GM10266 (cell line): ENCODE measurements at regions not wholly inside any gene's neighbourhood (a gene's known extent, or its start where the extent isn't known, plus 50 kb on each side); places are given as distances from the start of the nearest gene placed in this dataset.

Experiments used
- DNase-seq: peaks from one replicate; pipeline ENCODE4 v3.0.0; 2012; ENCODE audit errors: extremely low spot score
- TF ChIP-seq, protein P1 (sequence below): IDR thresholded peaks from 2 replicates; pipeline ENCODE4 v1.5.1; 2012; ENCODE audit warnings: mild to moderate bottlenecking, low read depth; ENCODE audit not compliant: control insufficient read depth, insufficient read depth; ENCODE audit errors: missing control alignments

DNA sequence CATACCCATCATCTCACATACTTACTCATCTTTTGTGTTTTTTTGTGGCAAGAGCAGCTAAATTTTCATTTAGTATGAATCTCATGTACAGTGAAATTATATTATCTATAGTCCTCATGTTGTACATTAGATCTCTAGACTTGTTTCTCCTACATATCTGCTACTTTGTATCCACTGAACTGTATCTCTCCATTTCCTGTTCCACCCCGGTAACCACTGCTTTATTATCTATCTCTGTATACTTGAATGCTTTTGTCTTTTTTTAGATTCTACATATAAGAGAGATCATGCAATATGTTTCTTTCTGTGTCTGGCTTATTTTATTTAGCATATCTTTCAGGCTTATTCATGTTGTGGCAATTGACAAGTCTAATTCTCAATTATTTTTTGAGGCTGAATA is 125.1 kb downstream of the ANKRD7 start:
- DNase-seq = no peak
- TF ChIP-seq, protein P1, sequence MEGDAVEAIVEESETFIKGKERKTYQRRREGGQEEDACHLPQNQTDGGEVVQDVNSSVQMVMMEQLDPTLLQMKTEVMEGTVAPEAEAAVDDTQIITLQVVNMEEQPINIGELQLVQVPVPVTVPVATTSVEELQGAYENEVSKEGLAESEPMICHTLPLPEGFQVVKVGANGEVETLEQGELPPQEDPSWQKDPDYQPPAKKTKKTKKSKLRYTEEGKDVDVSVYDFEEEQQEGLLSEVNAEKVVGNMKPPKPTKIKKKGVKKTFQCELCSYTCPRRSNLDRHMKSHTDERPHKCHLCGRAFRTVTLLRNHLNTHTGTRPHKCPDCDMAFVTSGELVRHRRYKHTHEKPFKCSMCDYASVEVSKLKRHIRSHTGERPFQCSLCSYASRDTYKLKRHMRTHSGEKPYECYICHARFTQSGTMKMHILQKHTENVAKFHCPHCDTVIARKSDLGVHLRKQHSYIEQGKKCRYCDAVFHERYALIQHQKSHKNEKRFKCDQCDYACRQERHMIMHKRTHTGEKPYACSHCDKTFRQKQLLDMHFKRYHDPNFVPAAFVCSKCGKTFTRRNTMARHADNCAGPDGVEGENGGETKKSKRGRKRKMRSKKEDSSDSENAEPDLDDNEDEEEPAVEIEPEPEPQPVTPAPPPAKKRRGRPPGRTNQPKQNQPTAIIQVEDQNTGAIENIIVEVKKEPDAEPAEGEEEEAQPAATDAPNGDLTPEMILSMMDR = no peak

DNA sequence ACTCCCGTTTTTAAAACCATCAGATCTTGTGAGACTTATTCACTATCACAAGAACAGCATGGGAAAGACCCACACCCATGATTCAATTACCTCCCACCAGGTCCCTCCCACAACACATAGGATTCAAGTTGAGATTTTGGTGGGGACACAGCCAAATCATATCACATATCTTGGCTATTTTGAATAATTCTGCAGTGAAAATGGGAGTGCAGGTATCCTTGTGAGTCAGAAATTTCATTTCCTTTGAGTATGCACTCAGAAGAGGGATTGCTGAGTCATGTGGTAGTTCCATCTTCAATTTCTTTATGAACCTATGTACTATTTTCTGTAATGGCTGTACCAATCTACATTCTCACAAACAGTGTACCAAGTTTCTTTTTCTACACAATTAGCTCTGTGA is 125.8 kb downstream of the ANKRD7 start:
- TF ChIP-seq, protein P1 = no peak
- DNase-seq = no peak

DNA sequence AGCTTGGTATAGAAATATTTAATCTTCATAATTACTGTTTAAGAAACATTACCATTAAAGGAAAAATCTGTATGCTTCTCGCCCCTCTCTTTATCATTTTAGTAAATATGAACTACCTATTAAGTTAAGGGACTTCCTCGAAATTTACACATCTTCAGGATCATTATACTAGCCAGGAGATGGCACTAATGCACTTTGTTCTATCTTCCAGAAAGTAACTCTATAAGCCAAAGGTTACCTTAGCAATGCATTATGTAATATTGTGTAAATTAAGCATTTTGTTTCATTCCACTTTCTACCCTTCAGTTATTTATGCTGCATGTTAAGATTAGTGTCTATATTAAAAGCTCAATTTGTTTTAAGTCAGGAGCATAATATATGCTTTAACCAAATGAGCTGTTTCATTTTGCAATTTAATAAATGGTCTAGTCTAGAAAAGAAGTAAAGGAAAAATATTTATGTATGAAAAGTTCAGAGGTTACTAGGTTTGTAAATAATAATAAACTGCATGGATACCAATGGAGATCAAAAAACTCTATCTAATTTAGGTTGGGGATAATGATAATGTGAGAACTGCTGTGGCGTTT is 128.5 kb downstream of the ANKRD7 start:
- DNase-seq = no peak
- TF ChIP-seq, protein P1 = peak; percentile 40

DNA sequence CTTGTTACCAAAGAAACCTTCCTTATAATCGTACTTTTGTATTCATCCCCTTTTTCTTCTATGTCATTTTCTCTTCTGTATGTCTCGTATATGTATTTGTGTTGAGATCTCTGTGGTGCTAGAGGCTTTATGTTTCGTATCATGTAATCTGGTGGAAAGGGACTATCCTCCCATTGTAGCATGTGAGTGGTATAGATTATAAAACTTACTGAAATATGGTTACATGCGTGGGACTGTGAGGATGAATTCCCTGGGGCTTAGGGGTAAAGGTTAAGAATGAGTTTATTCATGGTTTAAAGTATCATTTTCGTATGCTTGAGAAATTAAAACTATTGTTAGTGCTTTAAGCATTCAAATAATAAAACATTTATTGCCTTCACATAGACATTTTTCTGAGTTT is 141.9 kb downstream of the ANKRD7 start:
- no peak for DNase-seq
- TF ChIP-seq, protein P1 = no peak

DNA sequence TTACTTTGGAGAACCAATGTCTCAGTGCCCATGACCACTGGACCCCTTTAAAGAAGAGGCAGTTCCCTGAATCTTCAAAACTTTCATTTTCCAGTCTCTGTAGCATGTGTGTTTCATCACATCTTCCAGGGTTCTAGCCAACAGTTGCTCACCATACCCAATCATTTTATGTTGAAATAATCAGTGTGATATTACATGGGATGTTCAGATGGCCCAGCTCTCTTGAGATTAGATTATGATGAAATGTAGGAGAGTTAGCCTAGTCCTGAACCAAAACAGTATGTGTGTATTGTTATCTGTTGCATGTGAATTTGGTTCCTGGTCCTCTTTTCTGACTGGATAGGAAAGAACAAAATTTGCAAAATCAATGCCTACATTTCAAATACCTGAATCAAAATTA is 144.5 kb downstream of the ANKRD7 start:
- TF ChIP-seq, protein P1 = no peak
- DNase-seq = no peak

DNA sequence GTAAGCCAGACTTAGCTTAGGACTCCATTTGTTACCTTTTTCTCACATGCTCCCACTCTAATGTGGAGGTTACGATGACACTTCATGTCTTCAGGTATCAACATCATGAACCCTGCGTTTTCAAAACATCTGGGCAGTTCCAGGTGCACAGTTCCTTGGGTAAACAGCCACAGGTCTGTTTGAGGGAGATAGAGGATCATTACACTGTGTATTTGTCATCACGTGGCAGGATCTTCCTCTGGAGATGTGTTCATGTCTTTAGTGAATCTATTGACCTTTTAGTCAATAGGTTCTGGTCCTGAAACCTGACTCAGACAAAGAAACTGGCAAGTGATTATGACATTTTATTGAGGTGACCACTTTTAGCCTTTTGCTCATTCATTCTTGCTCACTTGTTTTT is 145.5 kb downstream of the ANKRD7 start:
- TF ChIP-seq, protein P1 = no peak
- DNase-seq = no peak

DNA sequence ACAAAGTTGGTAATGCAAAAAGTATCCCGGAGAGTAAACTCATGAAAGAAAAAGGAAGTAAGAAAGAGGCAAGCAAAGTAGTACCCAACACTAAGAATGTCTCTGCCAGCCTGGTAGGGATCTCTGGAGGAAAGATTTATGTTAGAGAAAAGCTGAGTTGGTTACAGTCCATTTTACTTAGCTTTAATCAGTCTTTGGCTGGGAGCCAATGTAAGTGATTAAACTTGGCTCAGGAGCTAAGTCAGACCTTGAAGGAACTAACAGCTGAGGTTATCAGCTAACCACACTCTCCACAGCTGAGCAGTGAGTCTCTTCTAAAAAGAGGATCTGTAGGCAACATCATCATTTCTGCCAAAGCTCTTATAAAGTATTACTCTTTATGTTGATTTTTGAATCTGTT is 148.0 kb downstream of the ANKRD7 start:
- DNase-seq = no peak

More for the DNA sequence above, 148.0 kb downstream of the ANKRD7 start:
- TF ChIP-seq, protein P1 = no peak
